Gastroesophageal sphincter (tissue), 3 donors: ENCODE measurements at regions not wholly inside any gene's neighbourhood (a gene's known extent, or its start where the extent isn't known, plus 50 kb on each side); places are given as distances from the start of the nearest gene placed in this dataset.

Experiments used
- CTCF ChIP-seq, 4 experiments: fragments of 200-600 bp in 2 of 4; fragments of 450-650 bp in 2 of 4; sonication (generic) in 1 of 4; IDR thresholded peaks; one replicate each; pipeline ENCODE4 v1.5.1; 2017 to 2019; ENCODE audit warnings: antibody characterized with exemption in 4 of 4, mild to moderate bottlenecking in 2 of 4, moderate library complexity in 2 of 4
- POLR2AphosphoS5 ChIP-seq: sonication (generic); formaldehyde crosslinking; IDR thresholded peaks from one replicate; pipeline ENCODE4 v1.6.1; 2017; ENCODE audit warnings: antibody characterized with exemption

DNA sequence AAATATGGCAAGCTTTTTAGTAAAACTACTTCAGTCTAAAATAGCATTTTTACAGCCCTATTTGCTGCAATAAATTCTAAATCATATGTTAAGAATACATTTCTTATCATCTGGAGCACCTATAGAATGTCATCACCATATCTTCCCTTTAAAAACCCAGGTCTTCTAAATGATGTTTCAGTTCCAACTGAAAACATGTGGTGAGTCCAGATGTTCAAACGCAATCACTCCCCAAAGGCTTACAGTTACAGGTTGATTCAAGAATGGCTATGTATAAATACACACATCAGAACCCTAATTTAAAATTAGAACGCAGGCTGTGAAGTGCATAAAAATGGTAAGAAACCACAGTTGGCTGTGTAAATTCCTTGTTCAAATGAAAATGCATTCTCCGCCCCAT lies 796.3 kb downstream of the MAT2B start:
- TF ChIP-seq CTCF (IDR thresholded peaks at IDR 0.05) (no peak), POLR2AphosphoS5 (no peak)
